Nephron progenitor cell (in vitro differentiated cells): ENCODE measurements at regions not wholly inside any gene's neighbourhood (a gene's known extent, or its start where the extent isn't known, plus 50 kb on each side); places are given as distances from the start of the nearest gene placed in this dataset.

Source experiments
- DNase-seq: peaks from one replicate; pipeline ENCODE4 v3.0.0; 2021
- H3K27ac Mint-ChIP-seq: 2 replicates; pipeline ENCODE4 v1.8.0; 2021; ENCODE audit warnings: mild to moderate bottlenecking, moderate library complexity, mixed read lengths
- H3K27me3 Mint-ChIP-seq: 2 replicates; pipeline ENCODE4 v1.8.0; 2021; ENCODE audit warnings: mild to moderate bottlenecking, low read depth, mixed read lengths; ENCODE audit not compliant: poor library complexity
- H3K36me3 Mint-ChIP-seq: 2 replicates; pipeline ENCODE4 v1.8.0; 2021; ENCODE audit warnings: low read depth, mixed read lengths
- H3K4me1 Mint-ChIP-seq: 2 replicates; pipeline ENCODE4 v1.8.0; 2021; ENCODE audit warnings: mixed read lengths
- H3K4me3 Mint-ChIP-seq: 2 replicates; pipeline ENCODE4 v1.8.0; 2021; ENCODE audit warnings: mild to moderate bottlenecking, moderate library complexity, mixed read lengths
- H3K9me3 Mint-ChIP-seq: 2 replicates; pipeline ENCODE4 v1.8.0; 2021; ENCODE audit warnings: mild to moderate bottlenecking, moderate library complexity, mixed read lengths
- CTCF ChIP-seq: fragments of 200-600 bp; sonication (generic); IDR thresholded peaks from 2 replicates; pipeline ENCODE4 v1.5.0; 2021; ENCODE audit warnings: antibody characterized with exemption

GRCh38 chr15:26145796-26146195 is 282.7 kb upstream of the ATP10A start:
- H3K4me3 Mint-ChIP-seq: no peak overlapping the region
- H3K9me3 Mint-ChIP-seq: no peaks in the 10 kb centered on the region
- DNase-seq: no peak
- H3K27me3 Mint-ChIP-seq: peaks cover 22% of the 10 kb centered on the region
- TF ChIP-seq CTCF: no peak
- no peaks in the 10 kb centered on the region for H3K4me1 Mint-ChIP-seq
- H3K27ac Mint-ChIP-seq: no peak overlapping the region
- H3K36me3 Mint-ChIP-seq: no peaks in the 10 kb centered on the region

- Mint-ChIP-seq H3K4me1 (no peaks in the 10 kb centered on the region), H3K27me3 (peaks cover 24% of the 10 kb centered on the region), H3K36me3 (no peaks in the 10 kb centered on the region), H3K27ac (no peak overlapping the region), H3K4me3 (no peak overlapping the region), H3K9me3 (no peaks in the 10 kb centered on the region)
- no peak for DNase-seq
- TF ChIP-seq CTCF: no peak
Observed at GRCh38 chr15:26144836-26145235, 281.7 kb upstream of the ATP10A start.

GRCh38 chr15:26143221-26143620 is 280.1 kb upstream of the ATP10A start:
- Mint-ChIP-seq H3K27me3 (peaks cover 24% of the 10 kb centered on the region), H3K36me3 (no peaks in the 10 kb centered on the region), H3K4me3 (no peak overlapping the region), H3K4me1 (no peaks in the 10 kb centered on the region), H3K9me3 (no peaks in the 10 kb centered on the region), H3K27ac (no peak overlapping the region)
- TF ChIP-seq CTCF: no peak
- DNase-seq: no peak

DNA sequence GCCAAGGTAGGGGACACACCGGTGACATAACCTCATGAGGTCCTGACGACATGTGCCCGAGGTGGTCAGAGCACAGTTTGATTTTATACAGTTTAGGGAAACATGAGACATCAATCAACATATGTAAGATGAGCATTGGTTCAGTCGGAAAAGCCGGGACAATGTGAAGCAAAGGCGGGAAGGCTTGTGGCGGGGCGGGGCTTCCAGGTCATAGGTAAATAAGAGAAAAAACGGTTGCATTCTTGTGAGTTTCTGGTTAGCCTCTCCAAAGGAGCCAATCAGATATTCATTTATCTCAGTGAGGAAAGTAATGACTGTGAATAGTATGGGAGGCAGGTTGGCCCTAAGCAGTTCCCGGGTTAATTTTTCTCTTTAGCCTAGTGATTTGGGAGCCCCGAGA is 271.7 kb upstream of the ATP10A start:
- Mint-ChIP-seq H3K27ac (no peak overlapping the region), H3K4me3 (no peak overlapping the region), H3K4me1 (peaks cover 19% of the 10 kb centered on the region), H3K9me3 (no peaks in the 10 kb centered on the region), H3K27me3 (peaks cover 7% of the 10 kb centered on the region), H3K36me3 (no peaks in the 10 kb centered on the region)
- no peak for DNase-seq
- no peak for TF ChIP-seq CTCF

DNA sequence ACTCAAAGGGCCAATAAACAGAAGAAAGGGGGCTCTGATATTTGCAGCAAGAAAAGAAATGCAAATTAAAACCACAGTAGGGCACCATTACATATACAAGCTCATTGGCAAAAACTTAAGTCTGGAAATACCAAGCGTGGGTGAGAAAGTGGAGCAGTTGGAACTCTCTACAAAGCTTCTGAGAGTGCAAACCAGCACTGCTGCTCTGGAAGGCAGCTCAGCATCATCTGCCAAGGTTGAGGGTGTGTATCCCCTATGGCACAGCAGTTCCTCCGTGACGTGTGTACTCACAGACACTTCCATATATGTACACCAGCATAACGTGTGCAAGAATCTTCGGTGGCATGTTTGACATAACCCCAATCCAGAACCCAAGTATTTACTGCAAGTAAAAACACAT is 271.0 kb upstream of the ATP10A start:
- DNase-seq: no peak
- Mint-ChIP-seq H3K4me3 (no peak overlapping the region), H3K4me1 (peaks cover 21% of the 10 kb centered on the region), H3K27ac (no peak overlapping the region), H3K27me3 (peaks cover 10% of the 10 kb centered on the region), H3K36me3 (no peaks in the 10 kb centered on the region), H3K9me3 (no peaks in the 10 kb centered on the region)
- no peak for TF ChIP-seq CTCF

DNA sequence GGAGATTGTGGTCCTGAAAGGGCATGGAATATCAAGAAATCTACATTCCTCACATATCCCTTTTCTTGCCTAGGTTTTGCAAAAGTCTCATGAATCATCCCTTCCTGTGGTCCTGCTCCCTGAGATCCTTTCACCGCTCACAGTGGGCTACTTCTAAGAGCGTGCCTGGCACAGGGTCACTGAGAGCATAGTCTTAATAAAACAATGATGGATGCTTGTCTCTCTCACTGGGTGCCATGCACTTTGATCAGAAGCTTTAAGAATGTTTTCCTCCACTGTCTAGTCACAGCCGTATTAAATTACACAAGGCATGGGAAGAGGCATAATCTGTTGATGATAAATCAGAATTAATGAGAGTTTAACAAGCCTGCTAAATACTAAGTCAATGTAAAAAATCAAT is 269.7 kb upstream of the ATP10A start:
- Mint-ChIP-seq H3K4me3 (no peak overlapping the region), H3K36me3 (no peaks in the 10 kb centered on the region), H3K27ac (no peak overlapping the region), H3K4me1 (peaks cover 28% of the 10 kb centered on the region), H3K27me3 (peaks cover 10% of the 10 kb centered on the region), H3K9me3 (no peaks in the 10 kb centered on the region)
- TF ChIP-seq CTCF: no peak
- DNase-seq: no peak
